ENCODE measurements at regions not wholly inside any gene's neighbourhood (a gene's known extent, or its start where the extent isn't known, plus 50 kb on each side); places are given as distances from the start of the nearest gene placed in this dataset.

- no peak for DNase-seq (ENCODE audit: low read depth)
Measured at GRCh38 chr6:170116636-170117035, 174.2 kb downstream of the DLL1 start.

GRCh38 chr6:170114956-170115855 lies 175.7 kb downstream of the DLL1 start:
- DNase-seq (ENCODE audit: low read depth), result no peak

DNA sequence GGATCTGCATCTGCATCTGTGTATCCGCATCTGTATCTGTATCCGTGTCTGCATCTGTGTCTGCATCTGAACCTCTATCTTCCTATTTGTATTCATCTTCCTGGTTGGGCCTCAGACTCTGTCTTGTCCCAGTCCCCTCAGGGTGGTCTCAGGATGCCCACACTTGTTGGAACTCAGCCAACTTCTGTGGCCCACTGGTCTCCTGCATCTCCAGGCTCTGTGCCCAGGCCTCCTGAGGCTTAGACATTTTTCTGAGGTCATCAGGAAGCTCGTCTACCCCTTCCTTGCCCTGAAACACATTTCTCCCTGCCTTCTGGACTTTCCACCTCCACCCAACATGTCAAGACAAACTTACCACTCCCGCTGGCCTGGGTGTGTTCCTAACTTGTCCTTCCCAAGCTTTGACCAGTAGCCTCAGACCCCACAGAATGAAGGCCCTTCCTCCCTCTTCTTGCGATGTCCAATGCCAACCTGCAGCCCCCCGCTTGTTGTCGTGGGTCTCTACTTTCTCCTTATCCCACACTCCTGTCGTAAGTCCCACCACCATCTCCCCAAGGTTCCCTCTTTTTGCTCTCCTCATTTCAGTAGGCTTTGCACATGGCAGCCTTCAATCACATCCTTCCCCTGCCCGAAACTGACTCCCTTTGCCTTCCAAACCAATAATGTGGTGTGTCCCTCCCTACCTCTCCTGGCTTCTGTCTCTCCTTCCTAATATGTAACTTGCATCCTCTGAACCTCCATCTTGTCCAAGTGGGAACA lies 176.5 kb downstream of the DLL1 start:
- DNase-seq (ENCODE audit: low read depth), result no peak

- no peak for DNase-seq (ENCODE audit: low read depth)
Measured at GRCh38 chr6:170113141-170113540, 177.7 kb downstream of the DLL1 start.

- no peak for DNase-seq (ENCODE audit: low read depth)
Measured at GRCh38 chr6:170112583-170112860, 178.4 kb downstream of the DLL1 start.

DNA sequence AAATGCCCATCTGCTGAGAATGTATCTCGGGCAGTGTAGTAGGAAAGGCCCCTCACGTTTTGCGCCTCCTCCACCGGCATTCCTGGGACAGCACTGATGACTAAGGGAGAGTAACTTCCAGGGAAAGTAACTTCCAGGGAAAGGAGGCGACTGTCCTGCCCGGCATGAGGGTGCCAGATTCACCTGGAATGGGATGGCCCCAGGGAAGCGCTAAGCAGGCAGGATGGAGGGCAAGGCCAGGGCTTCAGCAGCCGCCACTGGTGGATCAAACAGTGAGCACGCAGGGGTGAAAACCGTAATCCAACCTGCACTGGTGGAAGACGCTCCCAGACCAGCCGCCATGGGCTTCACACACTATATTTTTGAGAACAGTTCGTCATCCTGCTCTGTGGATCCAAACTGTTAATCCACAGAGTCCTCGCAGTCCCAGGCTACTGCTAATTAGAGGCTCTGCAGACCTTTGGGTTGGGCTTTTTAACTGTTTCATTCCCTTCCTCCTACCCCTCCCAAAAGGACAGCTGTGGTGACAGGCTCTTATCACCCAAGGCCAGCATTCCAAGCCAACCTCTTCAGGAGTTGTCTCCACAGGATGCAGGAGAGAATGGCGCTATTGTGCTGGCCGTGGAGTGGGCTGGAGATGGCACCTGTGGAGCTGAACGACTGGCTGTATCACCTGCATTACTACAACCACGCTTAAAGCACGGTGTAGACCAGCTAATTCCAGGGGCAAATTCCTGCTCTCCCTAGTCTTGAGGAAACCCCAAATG lies 178.9 kb downstream of the DLL1 start:
- DNase-seq (ENCODE audit: low read depth), result no peak

DNA sequence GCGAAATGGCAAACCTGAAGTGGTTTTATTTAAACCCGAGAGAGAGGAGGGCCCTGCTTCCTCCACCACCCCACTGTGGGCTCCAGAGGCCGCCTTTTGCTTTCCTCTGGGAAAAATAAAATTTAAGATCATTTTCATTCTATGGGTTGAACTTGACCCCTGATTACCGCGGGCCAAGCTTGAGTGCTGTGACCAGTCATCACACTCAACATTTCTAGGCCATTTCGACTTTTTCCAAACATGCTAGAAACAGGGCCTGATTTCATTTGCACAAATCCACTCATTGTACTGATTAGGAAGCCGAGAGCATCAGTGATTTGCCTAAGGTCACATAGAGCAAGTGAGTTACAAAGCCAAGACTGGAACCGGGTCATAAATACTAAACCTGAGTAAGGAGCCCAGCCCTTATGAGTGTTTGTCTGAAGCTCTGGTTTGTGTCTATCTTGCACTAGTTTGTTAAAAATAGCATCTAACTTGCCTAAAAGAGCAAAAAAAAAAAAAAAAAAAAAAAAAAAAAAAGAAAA lies 179.7 kb downstream of the DLL1 start:
- DNase-seq (ENCODE audit: low read depth), result no peak

- no peak for DNase-seq (ENCODE audit: low read depth)
Measured at GRCh38 chr6:170110201-170111140, 180.4 kb downstream of the DLL1 start.

GRCh38 chr6:170108890-170109587 lies 181.8 kb downstream of the DLL1 start:
- no peak for DNase-seq (ENCODE audit: low read depth)

GRCh38 chr6:170108456-170108855 lies 182.4 kb downstream of the DLL1 start:
- no peak for DNase-seq (ENCODE audit: low read depth)

- no peak for DNase-seq (ENCODE audit: low read depth)
Measured at GRCh38 chr6:170107606-170108222, 183.2 kb downstream of the DLL1 start.

GRCh38 chr6:170106906-170107525 lies 183.9 kb downstream of the DLL1 start:
- DNase-seq (ENCODE audit: low read depth), result no peak

DNA sequence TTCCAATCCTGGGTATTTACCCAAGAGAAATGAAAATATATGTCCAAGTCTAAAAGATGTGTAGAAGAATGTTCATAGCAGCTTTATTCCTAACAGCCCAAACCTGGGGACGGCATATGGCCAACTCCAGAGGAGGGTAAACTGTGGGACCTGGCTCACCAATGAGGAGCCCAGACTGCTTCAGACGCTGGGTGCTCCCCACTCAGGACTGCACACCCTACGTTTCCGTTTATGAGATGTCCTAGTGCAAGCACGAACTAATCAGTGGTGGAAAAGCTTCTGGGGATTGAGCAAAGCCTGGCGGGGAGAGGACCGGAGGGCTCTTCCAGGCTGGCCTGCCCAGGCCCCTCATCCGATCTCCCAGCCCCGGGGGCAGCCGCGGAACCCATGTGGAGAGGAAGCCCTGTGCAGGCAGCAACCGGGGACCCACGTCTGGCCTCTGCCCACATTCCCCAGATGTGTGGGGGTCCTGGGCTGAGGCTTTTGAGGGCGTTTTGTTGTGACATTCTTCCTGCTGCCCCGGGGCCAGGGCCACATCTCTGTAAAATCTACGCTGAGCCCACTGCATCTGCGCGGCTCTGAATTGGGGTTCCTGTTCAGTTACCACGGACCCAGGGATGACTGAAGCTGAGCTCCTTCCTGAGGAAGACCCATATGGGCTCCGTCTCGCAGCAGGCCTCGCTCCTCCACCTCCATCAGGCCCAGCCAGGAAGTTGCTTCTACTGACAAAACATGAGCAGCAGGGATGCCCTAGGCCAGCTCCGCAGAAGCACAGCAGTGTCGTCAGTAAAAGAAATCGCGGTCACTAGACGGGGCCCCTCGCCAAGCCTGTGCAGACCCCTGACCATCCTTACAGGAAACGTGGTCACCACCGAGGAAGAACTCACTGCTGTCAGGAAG lies 188.0 kb downstream of the DLL1 start:
- DNase-seq (ENCODE audit: low read depth), result no peak

GRCh38 chr6:170102038-170102437 lies 188.8 kb downstream of the DLL1 start:
- DNase-seq (ENCODE audit: low read depth), result no peak

GRCh38 chr6:170101281-170102035 lies 189.4 kb downstream of the DLL1 start:
- DNase-seq (ENCODE audit: low read depth), result no peak

DNA sequence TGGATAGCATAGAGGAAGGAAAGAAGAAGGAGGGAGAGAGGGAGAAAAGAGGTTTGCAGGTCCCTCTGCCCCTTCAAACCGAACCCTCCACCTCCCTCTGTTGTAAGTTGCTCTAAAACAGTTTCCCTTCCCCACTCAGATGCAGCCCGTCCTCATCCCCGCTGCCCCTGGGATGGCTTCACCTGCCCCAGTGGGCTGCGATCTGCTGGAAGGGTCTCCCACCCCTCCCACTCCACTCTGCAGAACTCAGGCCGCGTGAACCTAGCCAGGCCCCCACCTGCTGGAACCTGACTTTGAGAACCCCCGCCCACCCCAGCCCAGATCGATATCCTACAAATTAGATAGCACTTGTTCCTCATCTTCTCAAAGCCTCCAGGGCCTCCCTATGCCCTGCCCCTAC lies 190.8 kb downstream of the DLL1 start:
- no peak for DNase-seq (ENCODE audit: low read depth)

- DNase-seq (ENCODE audit: low read depth), result no peak
Measured at GRCh38 chr6:170099387-170099786, 191.5 kb downstream of the DLL1 start.

Measured in HT1080 (cell line).